ENCODE measurements at regions not wholly inside any gene's neighbourhood (a gene's known extent, or its start where the extent isn't known, plus 50 kb on each side); places are given as distances from the start of the nearest gene placed in this dataset.

DNA sequence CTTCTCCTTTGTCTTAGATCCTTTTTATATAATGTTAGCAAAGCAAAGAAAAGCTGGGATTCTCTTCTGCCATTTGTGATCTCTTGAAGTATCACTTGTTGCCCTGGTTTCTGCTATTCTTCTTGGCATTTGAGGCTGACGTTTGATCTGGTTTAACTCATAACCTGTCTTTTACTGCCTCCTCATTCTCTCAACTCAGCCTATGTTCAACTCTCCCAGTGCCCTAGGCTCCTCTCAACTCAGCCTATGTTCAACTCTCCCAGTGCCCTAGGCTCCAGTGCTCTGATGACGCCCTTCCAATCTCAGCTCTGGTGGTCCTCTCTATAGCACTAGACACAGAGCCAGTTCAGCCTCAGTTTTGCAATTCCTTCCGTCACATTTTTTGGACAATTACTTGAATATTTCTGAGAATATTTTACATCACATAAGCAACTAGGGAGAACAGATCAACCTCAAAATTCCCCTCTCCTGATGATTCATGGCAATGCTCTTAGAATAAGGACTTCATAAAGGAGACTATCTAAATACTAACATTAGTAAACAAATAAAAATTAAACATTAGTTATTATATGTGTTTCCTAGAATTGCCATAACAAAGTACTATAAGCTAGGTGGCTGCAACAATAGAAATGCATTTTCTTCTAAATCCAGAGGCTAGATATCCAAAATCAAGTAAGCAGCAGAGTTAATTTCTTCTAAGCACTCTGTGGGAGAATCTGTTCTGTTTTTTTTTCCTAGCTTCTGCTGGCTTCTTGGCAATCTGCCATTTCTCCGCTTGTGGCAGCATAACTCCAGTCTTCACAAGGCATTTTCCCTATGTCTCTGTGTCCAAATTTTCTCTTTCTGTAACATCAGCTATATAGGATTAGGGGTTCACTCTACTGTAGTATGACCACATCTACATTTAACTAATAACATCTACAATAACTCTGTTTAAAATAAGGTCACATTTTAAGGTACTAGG lies 662.1 kb upstream of the FTMT start:
- no peaks in the 10 kb centered on the region for H3K36me3 Mint-ChIP-seq
- no peak overlapping the region for H3K27ac Mint-ChIP-seq
- no peaks in the 10 kb centered on the region for H3K27me3 Mint-ChIP-seq
- H3K4me1 Mint-ChIP-seq, result no peaks in the 10 kb centered on the region
- no peak overlapping the region for H3K4me3 Mint-ChIP-seq
- peaks cover 4% of the 10 kb centered on the region for H3K9me3 Mint-ChIP-seq
- ATAC-seq (ENCODE audit: low read depth), result no peak
- DNase-seq, result no peak
- POLR2A ChIA-PET, result no interaction called here

GRCh38 chr5:121199216-121199999 lies 652.3 kb upstream of the FTMT start:
- H3K27me3 Mint-ChIP-seq, result no peaks in the 10 kb centered on the region
- H3K4me3 Mint-ChIP-seq, result no peak overlapping the region
- H3K4me1 Mint-ChIP-seq, result no peaks in the 10 kb centered on the region
- DNase-seq (no peak), ATAC-seq (ENCODE audit: low read depth) (no peak)
- POLR2A ChIA-PET, result interaction anchor here (0.6 kb wide), 1 partner anchor 21 kb away, joined by 3 read pairs; no protein-coding TSS in a partner anchor
- H3K9me3 Mint-ChIP-seq, result no peaks in the 10 kb centered on the region
- H3K27ac Mint-ChIP-seq, result no peak overlapping the region
- no peaks in the 10 kb centered on the region for H3K36me3 Mint-ChIP-seq

DNA sequence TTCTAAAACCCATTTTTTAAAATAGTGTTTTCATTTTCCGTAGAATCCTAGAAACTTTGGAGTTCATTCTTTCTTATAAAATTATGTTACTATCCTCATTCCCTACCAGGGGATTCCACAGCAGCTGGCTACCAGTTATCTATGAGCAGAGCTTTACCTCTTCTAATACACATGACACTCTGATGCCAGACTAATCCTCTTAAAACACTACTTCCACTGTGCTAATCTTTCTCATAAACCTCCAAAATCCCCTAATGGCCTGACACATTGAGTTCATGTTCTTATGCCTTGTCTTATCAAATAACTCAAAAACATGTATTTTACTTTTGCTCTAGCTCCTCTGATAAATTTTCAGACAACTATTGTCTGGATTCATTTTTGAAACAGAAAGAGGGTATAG lies 633.6 kb upstream of the FTMT start:
- Mint-ChIP-seq H3K4me3 (no peak overlapping the region), H3K27ac (no peak overlapping the region), H3K9me3 (peaks cover 3% of the 10 kb centered on the region), H3K27me3 (no peaks in the 10 kb centered on the region), H3K4me1 (no peaks in the 10 kb centered on the region), H3K36me3 (no peaks in the 10 kb centered on the region)
- no peak for ATAC-seq (ENCODE audit: low read depth)
- POLR2A ChIA-PET, result no interaction called here
- DNase-seq, result no peak

DNA sequence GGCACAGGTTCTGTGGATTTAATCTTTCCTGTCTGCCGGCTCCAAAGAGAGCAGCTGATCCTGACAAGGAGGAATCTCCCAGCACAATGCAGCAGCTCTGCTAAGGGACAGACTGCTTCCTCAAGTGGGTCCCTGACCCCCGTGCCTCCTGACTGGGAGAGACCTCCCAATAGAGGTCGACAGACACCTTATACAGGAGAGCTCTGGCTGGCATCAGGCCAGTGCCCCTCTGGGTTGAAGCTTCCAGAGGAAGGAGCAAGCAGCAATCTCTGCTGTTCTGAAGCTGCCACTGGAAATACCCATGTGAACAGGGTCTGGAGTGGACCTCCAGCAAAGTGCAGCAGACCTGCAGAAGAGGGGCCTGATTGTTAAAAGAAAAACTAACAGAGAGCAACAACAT lies 630.2 kb upstream of the FTMT start:
- peaks cover 8% of the 10 kb centered on the region for H3K9me3 Mint-ChIP-seq
- POLR2A ChIA-PET, result no interaction called here
- no peaks in the 10 kb centered on the region for H3K27me3 Mint-ChIP-seq

GRCh38 chr5:121226765-121227164 lies 624.9 kb upstream of the FTMT start:
- Mint-ChIP-seq H3K9me3 (peaks cover 17% of the 10 kb centered on the region), H3K27me3 (no peaks in the 10 kb centered on the region), H3K4me1 (no peaks in the 10 kb centered on the region), H3K36me3 (no peaks in the 10 kb centered on the region), H3K27ac (no peak overlapping the region), H3K4me3 (no peak overlapping the region)
- DNase-seq, result no peak
- POLR2A ChIA-PET, result no interaction called here
- no peak for ATAC-seq (ENCODE audit: low read depth)

More for the DNA sequence above, 630.2 kb upstream of the FTMT start:
- H3K27ac Mint-ChIP-seq, result no peak overlapping the region
- no peaks in the 10 kb centered on the region for H3K4me1 Mint-ChIP-seq
- DNase-seq (no peak), ATAC-seq (ENCODE audit: low read depth) (no peak)
- H3K4me3 Mint-ChIP-seq, result no peak overlapping the region
- H3K36me3 Mint-ChIP-seq, result no peaks in the 10 kb centered on the region

- Mint-ChIP-seq H3K4me1 (no peaks in the 10 kb centered on the region), H3K4me3 (no peak overlapping the region), H3K36me3 (no peaks in the 10 kb centered on the region), H3K27me3 (no peaks in the 10 kb centered on the region), H3K9me3 (peaks cover 2% of the 10 kb centered on the region), H3K27ac (no peak overlapping the region)
- ATAC-seq (ENCODE audit: low read depth) (no peak), DNase-seq (no peak)
- POLR2A ChIA-PET, result no interaction called here
Observed at GRCh38 chr5:121239951-121240350, 611.7 kb upstream of the FTMT start.

- H3K27me3 Mint-ChIP-seq, result no peaks in the 10 kb centered on the region
- no peaks in the 10 kb centered on the region for H3K36me3 Mint-ChIP-seq
- H3K9me3 Mint-ChIP-seq, result peaks cover 3% of the 10 kb centered on the region
- H3K4me3 Mint-ChIP-seq, result no peak overlapping the region
- ATAC-seq (ENCODE audit: low read depth) (no peak), DNase-seq (no peak)
- no peaks in the 10 kb centered on the region for H3K4me1 Mint-ChIP-seq
- no peak overlapping the region for H3K27ac Mint-ChIP-seq
- POLR2A ChIA-PET, result no interaction called here
Observed at GRCh38 chr5:121246971-121247370, 604.7 kb upstream of the FTMT start.

GRCh38 chr5:121251954-121252353 lies 599.7 kb upstream of the FTMT start:
- Mint-ChIP-seq H3K9me3 (peaks cover 4% of the 10 kb centered on the region), H3K4me1 (no peaks in the 10 kb centered on the region), H3K27me3 (no peaks in the 10 kb centered on the region), H3K4me3 (no peak overlapping the region), H3K27ac (no peak overlapping the region), H3K36me3 (no peaks in the 10 kb centered on the region)
- DNase-seq, result no peak
- POLR2A ChIA-PET, result no interaction called here
- no peak for ATAC-seq (ENCODE audit: low read depth)

- POLR2A ChIA-PET, result no interaction called here
- no peak for DNase-seq
- no peaks in the 10 kb centered on the region for H3K4me1 Mint-ChIP-seq
Observed at GRCh38 chr5:121257621-121258020, 594.1 kb upstream of the FTMT start.

GRCh38 chr5:121263456-121263855 lies 588.2 kb upstream of the FTMT start:
- H3K9me3 Mint-ChIP-seq, result no peaks in the 10 kb centered on the region
- POLR2A ChIA-PET, result no interaction called here
- H3K4me3 Mint-ChIP-seq, result no peak overlapping the region
- DNase-seq, result no peak
- H3K4me1 Mint-ChIP-seq, result no peaks in the 10 kb centered on the region
- H3K27me3 Mint-ChIP-seq, result no peaks in the 10 kb centered on the region
- no peaks in the 10 kb centered on the region for H3K36me3 Mint-ChIP-seq
- no peak overlapping the region for H3K27ac Mint-ChIP-seq
- ATAC-seq (ENCODE audit: low read depth), result no peak

More at GRCh38 chr5:121257621-121258020, 594.1 kb upstream of the FTMT start:
- H3K9me3 Mint-ChIP-seq, result peaks cover 2% of the 10 kb centered on the region
- H3K27ac Mint-ChIP-seq, result no peak overlapping the region
- ATAC-seq (ENCODE audit: low read depth), result no peak
- H3K4me3 Mint-ChIP-seq, result no peak overlapping the region
- H3K27me3 Mint-ChIP-seq, result no peaks in the 10 kb centered on the region
- no peaks in the 10 kb centered on the region for H3K36me3 Mint-ChIP-seq

- POLR2A ChIA-PET, result no interaction called here
- DNase-seq, result no peak
Observed at GRCh38 chr5:121264605-121265004, 587.1 kb upstream of the FTMT start.

GRCh38 chr5:121271546-121271945 lies 580.1 kb upstream of the FTMT start:
- Mint-ChIP-seq H3K27ac (no peak overlapping the region), H3K9me3 (peaks cover 4% of the 10 kb centered on the region), H3K4me3 (no peak overlapping the region), H3K36me3 (no peaks in the 10 kb centered on the region), H3K4me1 (no peaks in the 10 kb centered on the region), H3K27me3 (no peaks in the 10 kb centered on the region)
- ATAC-seq (ENCODE audit: low read depth) (no peak), DNase-seq (no peak)
- POLR2A ChIA-PET, result no interaction called here

More at GRCh38 chr5:121264605-121265004, 587.1 kb upstream of the FTMT start:
- no peak for ATAC-seq (ENCODE audit: low read depth)
- H3K9me3 Mint-ChIP-seq, result no peaks in the 10 kb centered on the region
- H3K4me3 Mint-ChIP-seq, result no peak overlapping the region
- H3K4me1 Mint-ChIP-seq, result no peaks in the 10 kb centered on the region
- H3K27me3 Mint-ChIP-seq, result no peaks in the 10 kb centered on the region
- H3K27ac Mint-ChIP-seq, result no peak overlapping the region
- H3K36me3 Mint-ChIP-seq, result no peaks in the 10 kb centered on the region

DNA sequence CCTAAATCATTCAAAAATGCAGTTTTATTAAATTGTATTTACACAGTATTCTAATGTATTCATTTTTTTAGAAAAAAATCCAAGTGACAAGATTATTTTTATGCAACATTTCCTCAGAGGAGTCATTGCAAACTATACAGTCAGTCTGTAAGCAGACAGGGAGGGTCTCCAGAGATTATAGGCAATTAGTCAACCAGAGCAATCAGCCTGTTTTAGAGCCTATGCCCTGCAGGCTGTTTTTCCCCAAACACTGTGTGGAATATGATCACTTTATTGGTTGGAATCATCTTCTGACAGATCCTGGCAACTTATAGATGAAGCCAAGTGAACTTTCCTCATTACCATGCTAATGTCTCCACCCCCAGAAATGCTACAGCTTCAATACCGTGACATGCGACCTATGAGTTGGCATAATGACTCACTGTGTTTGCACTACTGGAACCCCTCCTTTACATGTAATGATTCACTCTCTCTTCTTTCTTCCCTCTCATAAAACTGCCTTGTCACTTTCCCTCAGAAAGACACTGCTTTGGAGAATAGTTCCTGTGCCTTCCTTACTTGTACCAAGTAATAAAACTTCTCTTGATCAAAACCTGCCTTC lies 577.7 kb upstream of the FTMT start:
- ATAC-seq (ENCODE audit: low read depth) (no peak), DNase-seq (no peak)
- H3K36me3 Mint-ChIP-seq, result no peaks in the 10 kb centered on the region
- no peak overlapping the region for H3K4me3 Mint-ChIP-seq
- H3K9me3 Mint-ChIP-seq, result peaks cover 4% of the 10 kb centered on the region
- H3K4me1 Mint-ChIP-seq, result no peaks in the 10 kb centered on the region
- POLR2A ChIA-PET, result no interaction called here
- H3K27ac Mint-ChIP-seq, result no peak overlapping the region
- no peaks in the 10 kb centered on the region for H3K27me3 Mint-ChIP-seq
